Tibial nerve (tissue), 4 donors: ENCODE measurements at regions not wholly inside any gene's neighbourhood (a gene's known extent, or its start where the extent isn't known, plus 50 kb on each side); places are given as distances from the start of the nearest gene placed in this dataset.

ENCODE experiments used
- DNase-seq, 2 donors: peaks; one replicate each; pipeline ENCODE4 v3.0.0-alpha.2; 2019; ENCODE audit warnings: low spot score in 2 of 2
- H3K27ac ChIP-seq, 4 donors: fragments of 200-600 bp; sonication (generic) in 3 of 4; one replicate each; pipeline ENCODE4 v1.5.1; 2017 to 2019; ENCODE audit warnings: mild to moderate bottlenecking in 1 of 4
- H3K27me3 ChIP-seq, 2 donors: fragments of 200-600 bp; sonication (generic) in 1 of 2; one replicate each; pipeline versions ENCODE4 v1.5.1 to v1.6.0; 2017 to 2019
- H3K36me3 ChIP-seq, 3 donors: fragments of 200-600 bp; sonication (generic); one replicate each; pipeline ENCODE4 v1.5.1; 2018 to 2019
- H3K4me1 ChIP-seq, 4 donors: fragments of 200-600 bp; sonication (generic) in 3 of 4; one replicate each; pipeline ENCODE4 v1.5.1; 2017 to 2019
- H3K4me3 ChIP-seq, 4 donors: fragments of 200-600 bp; sonication (generic) in 3 of 4; one replicate each; pipeline ENCODE4 v1.5.1; 2017 to 2019; ENCODE audit warnings: mild to moderate bottlenecking in 1 of 4, moderate library complexity in 1 of 4
- H3K9me3 ChIP-seq, 4 donors: fragments of 200-600 bp; sonication (generic) in 3 of 4; one replicate each; pipeline ENCODE4 v1.5.1; 2017 to 2019
- EP300 ChIP-seq, 2 donors: sonication (generic); formaldehyde crosslinking; IDR thresholded peaks; one replicate each; pipeline ENCODE4 v1.6.1; 2017; ENCODE audit warnings: antibody characterized with exemption in 2 of 2, mild to moderate bottlenecking in 1 of 2
- POLR2A ChIP-seq, 2 donors: fragments of 450-650 bp; IDR thresholded peaks; one replicate each; pipeline ENCODE4 v1.6.1; 2017; ENCODE audit warnings: antibody characterized with exemption in 2 of 2, mild to moderate bottlenecking in 2 of 2, moderate library complexity in 2 of 2
- WGBS, 2 donors: methylation state at CpG; one replicate each; pipeline ENCODE4 v1.1.5; 2018; 5-methylcytosine and 5-hydroxymethylcytosine counted together
- TF ChIP-seq, protein P1 (sequence below), 5 experiments: fragments of 200-600 bp in 3 of 5; fragments of 450-650 bp in 2 of 5; sonication (generic) in 3 of 5; IDR thresholded peaks; one replicate each; pipeline ENCODE4 v1.5.1; 2016 to 2019; ENCODE audit warnings: antibody characterized with exemption in 5 of 5, mild to moderate bottlenecking in 3 of 5, moderate library complexity in 2 of 5

DNA sequence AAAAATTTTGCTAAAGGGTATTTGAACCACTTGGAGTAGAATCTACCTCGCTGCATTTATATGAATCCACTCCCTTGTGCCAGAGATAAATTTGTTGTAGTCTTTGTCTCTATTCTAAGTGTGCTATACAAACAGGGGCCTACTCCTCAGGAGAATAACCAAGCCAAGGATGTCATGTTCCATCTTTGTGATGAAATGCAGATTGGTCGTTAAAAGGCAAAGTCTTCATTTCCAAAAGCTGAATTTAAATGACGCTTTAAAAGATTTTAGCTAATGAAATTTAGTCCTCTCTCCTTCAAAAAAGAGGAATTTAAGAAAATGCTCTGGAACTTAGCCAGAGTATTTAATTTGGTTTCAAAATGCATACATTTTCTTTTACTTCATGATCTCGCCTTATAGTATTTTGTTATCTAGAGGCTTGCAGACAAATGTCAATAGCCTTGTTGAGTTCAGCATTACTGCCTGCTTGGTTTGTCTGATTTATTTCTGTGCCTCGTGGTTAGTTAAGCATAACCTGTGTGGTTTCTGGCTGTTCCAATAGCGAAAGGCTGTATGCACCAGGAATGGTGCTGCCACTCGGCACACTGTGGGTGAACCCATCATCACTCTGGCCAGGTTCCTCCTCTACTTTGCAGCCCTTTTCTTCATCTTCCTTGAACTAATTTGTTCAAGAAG lies 417.6 kb downstream of the ZNF521 start:
- no peak for DNase-seq
- no peaks in the 10 kb centered on the region for H3K4me1 ChIP-seq
- H3K4me3 ChIP-seq = no peak overlapping the region
- TF ChIP-seq EP300 (IDR thresholded peaks at IDR 0.05) = no peak
- TF ChIP-seq, protein P1, sequence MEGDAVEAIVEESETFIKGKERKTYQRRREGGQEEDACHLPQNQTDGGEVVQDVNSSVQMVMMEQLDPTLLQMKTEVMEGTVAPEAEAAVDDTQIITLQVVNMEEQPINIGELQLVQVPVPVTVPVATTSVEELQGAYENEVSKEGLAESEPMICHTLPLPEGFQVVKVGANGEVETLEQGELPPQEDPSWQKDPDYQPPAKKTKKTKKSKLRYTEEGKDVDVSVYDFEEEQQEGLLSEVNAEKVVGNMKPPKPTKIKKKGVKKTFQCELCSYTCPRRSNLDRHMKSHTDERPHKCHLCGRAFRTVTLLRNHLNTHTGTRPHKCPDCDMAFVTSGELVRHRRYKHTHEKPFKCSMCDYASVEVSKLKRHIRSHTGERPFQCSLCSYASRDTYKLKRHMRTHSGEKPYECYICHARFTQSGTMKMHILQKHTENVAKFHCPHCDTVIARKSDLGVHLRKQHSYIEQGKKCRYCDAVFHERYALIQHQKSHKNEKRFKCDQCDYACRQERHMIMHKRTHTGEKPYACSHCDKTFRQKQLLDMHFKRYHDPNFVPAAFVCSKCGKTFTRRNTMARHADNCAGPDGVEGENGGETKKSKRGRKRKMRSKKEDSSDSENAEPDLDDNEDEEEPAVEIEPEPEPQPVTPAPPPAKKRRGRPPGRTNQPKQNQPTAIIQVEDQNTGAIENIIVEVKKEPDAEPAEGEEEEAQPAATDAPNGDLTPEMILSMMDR (IDR thresholded peaks at IDR 0.05) = no peak
- no peak for TF ChIP-seq POLR2A (IDR thresholded peaks at IDR 0.05)
- no peaks in the 10 kb centered on the region for H3K36me3 ChIP-seq
- H3K27me3 ChIP-seq = no peaks in the 10 kb centered on the region
- H3K27ac ChIP-seq = no peak overlapping the region
- WGBS, 2 donors = 83 to 84% methylated on average over 7 of the region's 7 CpGs
- H3K9me3 ChIP-seq = no peaks in the 10 kb centered on the region

DNA sequence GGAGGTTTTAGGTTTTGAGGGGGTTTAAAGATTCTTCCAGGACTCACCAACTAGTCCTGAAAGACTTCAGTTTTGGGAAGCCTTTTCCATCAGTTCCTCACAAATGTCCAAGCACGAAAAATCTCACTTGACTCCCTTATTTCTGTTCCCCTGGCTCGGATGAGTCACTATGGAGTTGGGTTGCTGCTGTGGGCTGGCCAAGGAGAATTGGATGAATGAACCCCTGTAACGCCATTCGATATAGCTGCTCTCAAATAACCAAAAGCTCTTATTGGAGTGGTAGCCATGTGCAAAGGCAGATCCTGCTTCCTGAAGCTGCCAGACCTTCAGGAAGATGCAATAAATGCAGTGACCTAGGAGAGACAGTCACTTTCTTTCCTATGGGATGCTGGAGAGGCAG lies 417.0 kb downstream of the ZNF521 start:
- Histone ChIP-seq H3K9me3 (no peaks in the 10 kb centered on the region), H3K4me1 (no peaks in the 10 kb centered on the region), H3K27me3 (no peaks in the 10 kb centered on the region), H3K4me3 (no peak overlapping the region), H3K27ac (no peak overlapping the region), H3K36me3 (no peaks in the 10 kb centered on the region)
- DNase-seq = no peak
- TF ChIP-seq EP300 (IDR thresholded peaks at IDR 0.05) (no peak), POLR2A (IDR thresholded peaks at IDR 0.05) (no peak)
- TF ChIP-seq, protein P1 (IDR thresholded peaks at IDR 0.05) = no peak
- 84 to 85% methylated on average over 4 of the region's 4 CpGs for WGBS, 2 donors

DNA sequence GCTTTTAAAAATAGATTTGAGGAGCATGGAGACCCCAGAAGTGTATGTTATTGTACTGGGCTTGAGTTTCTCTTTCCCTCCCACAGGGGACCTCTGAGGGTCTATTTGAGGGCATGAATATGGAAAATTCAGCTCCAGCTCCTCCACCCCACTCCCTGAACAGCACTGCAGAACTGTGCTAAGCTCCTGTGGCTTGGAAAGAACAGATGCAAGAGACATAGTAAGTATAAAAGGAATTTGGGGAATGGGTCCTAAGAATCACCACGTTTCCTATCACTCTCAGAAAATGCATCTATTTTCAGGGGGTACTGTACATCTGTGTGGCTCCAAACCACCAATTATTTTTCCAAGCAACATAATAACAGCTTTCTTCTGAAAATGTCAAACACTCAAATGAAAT lies 416.1 kb downstream of the ZNF521 start:
- WGBS, 2 donors = 35% methylated on average over 1 of the region's 1 CpG
- H3K4me3 ChIP-seq = no peak overlapping the region
- no peaks in the 10 kb centered on the region for H3K27me3 ChIP-seq
- no peaks in the 10 kb centered on the region for H3K4me1 ChIP-seq
- H3K9me3 ChIP-seq = no peaks in the 10 kb centered on the region
- no peaks in the 10 kb centered on the region for H3K36me3 ChIP-seq
- no peak for DNase-seq
- TF ChIP-seq EP300 (IDR thresholded peaks at IDR 0.05) (no peak), POLR2A (IDR thresholded peaks at IDR 0.05) (no peak)
- TF ChIP-seq, protein P1 (IDR thresholded peaks at IDR 0.05) = no peak
- H3K27ac ChIP-seq = no peak overlapping the region

DNA sequence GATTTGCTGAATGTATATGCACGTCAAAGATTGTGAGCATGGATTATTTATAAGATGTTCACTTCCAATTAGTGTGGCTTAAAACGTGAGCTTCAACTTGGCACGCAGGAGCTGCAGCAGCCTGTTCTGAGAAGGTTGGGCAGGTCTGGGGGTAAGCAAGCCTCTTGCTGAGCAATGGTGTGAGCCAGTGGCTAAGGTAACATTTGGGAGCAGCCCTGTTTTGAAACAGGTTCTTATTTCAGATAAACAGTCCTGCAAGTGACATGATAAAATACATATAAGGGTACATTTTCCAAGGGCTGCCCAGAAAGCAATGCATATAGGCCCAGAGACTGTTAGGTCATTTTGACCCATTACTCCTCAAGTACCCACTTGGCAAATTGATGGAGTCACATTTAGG lies 415.3 kb downstream of the ZNF521 start:
- no peaks in the 10 kb centered on the region for H3K4me1 ChIP-seq
- WGBS, 2 donors = 72 to 74% methylated on average over 3 of the region's 3 CpGs

DNA sequence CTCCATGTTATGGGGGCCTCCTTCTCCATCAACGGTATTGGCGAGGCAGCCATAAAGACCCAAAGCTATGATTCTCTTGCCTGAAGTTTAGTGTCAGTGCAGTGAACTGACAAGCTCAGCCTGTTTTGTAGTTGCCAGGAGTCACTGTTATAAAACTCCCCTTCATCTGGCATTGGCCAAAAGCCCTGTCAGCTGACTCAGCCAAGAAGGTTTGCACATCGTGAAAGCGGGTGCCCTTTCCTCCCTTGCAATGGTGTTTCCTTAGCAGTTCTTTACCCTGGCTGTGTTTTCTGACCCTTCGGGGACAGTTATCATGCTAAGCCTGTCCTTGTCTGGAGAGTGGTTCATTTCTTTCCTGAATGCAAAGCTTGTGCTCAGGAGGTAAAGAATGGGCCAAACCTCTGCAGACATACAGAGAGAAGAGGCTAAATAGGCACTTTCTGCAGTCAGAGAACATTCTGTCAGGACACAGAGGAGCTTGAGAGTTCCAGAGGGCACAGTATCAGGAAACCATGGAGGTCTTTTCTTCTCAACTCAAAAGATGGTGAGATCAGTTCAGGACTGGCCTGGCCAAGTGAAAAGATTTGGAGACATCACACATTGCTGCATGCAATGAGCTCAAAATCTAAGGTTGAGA lies 414.2 kb downstream of the ZNF521 start:
- DNase-seq = no peak
- Histone ChIP-seq H3K4me3 (no peak overlapping the region), H3K27me3 (no peaks in the 10 kb centered on the region), H3K36me3 (no peaks in the 10 kb centered on the region), H3K4me1 (no peaks in the 10 kb centered on the region), H3K9me3 (no peaks in the 10 kb centered on the region), H3K27ac (no peak overlapping the region)
- WGBS, 2 donors = 71 to 83% methylated on average over 5 of the region's 5 CpGs
- TF ChIP-seq EP300 (IDR thresholded peaks at IDR 0.05) (no peak), POLR2A (IDR thresholded peaks at IDR 0.05) (no peak)
- TF ChIP-seq, protein P1 (IDR thresholded peaks at IDR 0.05) = no peak

More for the DNA sequence above, 415.3 kb downstream of the ZNF521 start:
- no peaks in the 10 kb centered on the region for H3K36me3 ChIP-seq
- no peak overlapping the region for H3K27ac ChIP-seq
- no peak for TF ChIP-seq POLR2A (IDR thresholded peaks at IDR 0.05)
- TF ChIP-seq, protein P1 (IDR thresholded peaks at IDR 0.05) = no peak
- no peak for TF ChIP-seq EP300 (IDR thresholded peaks at IDR 0.05)
- H3K4me3 ChIP-seq = no peak overlapping the region
- no peaks in the 10 kb centered on the region for H3K27me3 ChIP-seq
- no peak for DNase-seq
- no peaks in the 10 kb centered on the region for H3K9me3 ChIP-seq
